ENCODE measurements at regions not wholly inside any gene's neighbourhood (a gene's known extent, or its start where the extent isn't known, plus 50 kb on each side); places are given as distances from the start of the nearest gene placed in this dataset.
A peak's percentile ranks its signal among the peaks of the same experiment; 100 is the strongest.

DNA sequence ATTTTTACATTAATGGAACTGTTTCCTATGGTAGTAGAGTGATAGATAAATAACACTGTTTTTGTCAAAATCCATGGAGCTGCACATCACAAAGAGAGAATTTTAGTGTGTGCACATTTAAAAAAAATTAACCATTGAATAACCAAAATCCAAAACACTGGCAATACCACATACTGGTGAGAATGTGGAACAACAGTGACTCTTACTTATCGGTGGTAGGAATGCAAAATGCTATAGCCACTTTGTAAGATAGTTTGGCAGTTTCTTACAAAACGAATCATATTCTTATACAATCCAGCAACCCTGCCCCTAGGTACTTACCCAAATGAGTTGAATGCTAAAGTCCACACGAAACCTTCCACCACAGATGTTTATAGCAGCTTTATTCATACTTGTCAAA, 229.6 kb upstream of the GPR101 start:
- Mint-ChIP-seq H3K27ac (no peak overlapping the region), H3K27me3 (ENCODE audit: low read depth) (no peaks in the 10 kb centered on the region), H3K4me3 (no peak overlapping the region), H3K36me3 (ENCODE audit: low read depth) (no peaks in the 10 kb centered on the region), H3K9me3 (peaks cover 3% of the 10 kb centered on the region), H3K4me1 (no peaks in the 10 kb centered on the region)
- TF ChIP-seq, protein P1, sequence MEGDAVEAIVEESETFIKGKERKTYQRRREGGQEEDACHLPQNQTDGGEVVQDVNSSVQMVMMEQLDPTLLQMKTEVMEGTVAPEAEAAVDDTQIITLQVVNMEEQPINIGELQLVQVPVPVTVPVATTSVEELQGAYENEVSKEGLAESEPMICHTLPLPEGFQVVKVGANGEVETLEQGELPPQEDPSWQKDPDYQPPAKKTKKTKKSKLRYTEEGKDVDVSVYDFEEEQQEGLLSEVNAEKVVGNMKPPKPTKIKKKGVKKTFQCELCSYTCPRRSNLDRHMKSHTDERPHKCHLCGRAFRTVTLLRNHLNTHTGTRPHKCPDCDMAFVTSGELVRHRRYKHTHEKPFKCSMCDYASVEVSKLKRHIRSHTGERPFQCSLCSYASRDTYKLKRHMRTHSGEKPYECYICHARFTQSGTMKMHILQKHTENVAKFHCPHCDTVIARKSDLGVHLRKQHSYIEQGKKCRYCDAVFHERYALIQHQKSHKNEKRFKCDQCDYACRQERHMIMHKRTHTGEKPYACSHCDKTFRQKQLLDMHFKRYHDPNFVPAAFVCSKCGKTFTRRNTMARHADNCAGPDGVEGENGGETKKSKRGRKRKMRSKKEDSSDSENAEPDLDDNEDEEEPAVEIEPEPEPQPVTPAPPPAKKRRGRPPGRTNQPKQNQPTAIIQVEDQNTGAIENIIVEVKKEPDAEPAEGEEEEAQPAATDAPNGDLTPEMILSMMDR (IDR thresholded peaks at IDR 0.05; ENCODE audit: unreplicated experiment in 3 of 3): no peak

DNA sequence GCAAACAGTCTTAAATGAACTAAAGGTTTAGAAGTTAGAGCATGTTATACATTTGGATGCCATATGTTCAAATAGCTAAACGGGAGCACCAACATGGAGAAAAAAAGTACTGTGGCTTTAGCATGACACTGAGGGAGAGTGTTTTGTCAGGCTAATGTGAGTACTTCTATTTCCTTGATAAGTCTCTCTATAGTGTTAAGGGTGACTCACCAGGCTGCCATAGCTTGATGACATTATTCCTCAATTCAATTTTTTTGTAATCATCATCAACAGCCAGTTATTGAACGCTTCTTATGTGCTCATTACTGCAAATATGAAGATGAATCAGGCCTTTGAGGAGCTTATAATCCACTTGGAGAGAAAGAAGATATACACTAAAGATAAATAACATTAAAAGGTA, 211.4 kb upstream of the GPR101 start:
- Mint-ChIP-seq H3K4me1 (no peaks in the 10 kb centered on the region), H3K4me3 (no peak overlapping the region), H3K9me3 (peaks cover 12% of the 10 kb centered on the region), H3K27me3 (ENCODE audit: low read depth) (no peaks in the 10 kb centered on the region), H3K27ac (no peak overlapping the region), H3K36me3 (ENCODE audit: low read depth) (no peaks in the 10 kb centered on the region)
- TF ChIP-seq, protein P1 (IDR thresholded peaks at IDR 0.05; ENCODE audit: unreplicated experiment in 3 of 3): no peak

- H3K9me3 Mint-ChIP-seq: peaks cover 6% of the 10 kb centered on the region
- H3K4me1 Mint-ChIP-seq: peaks cover 18% of the 10 kb centered on the region
- no peaks in the 10 kb centered on the region for H3K27me3 Mint-ChIP-seq (ENCODE audit: low read depth)
- no peaks in the 10 kb centered on the region for H3K36me3 Mint-ChIP-seq (ENCODE audit: low read depth)
- H3K4me3 Mint-ChIP-seq: no peak overlapping the region
- TF ChIP-seq, protein P1 (IDR thresholded peaks at IDR 0.05; ENCODE audit: unreplicated experiment in 3 of 3): no peak
- no peak overlapping the region for H3K27ac Mint-ChIP-seq
Measured at GRCh38 chrX:137236837-137237236, 203.0 kb upstream of the GPR101 start.

- peak overlapping the region in 1 of 3 experiments; percentile 22 for H3K27ac Mint-ChIP-seq
- peaks cover 18% of the 10 kb centered on the region for H3K4me1 Mint-ChIP-seq
- TF ChIP-seq, protein P1 (IDR thresholded peaks at IDR 0.05; ENCODE audit: unreplicated experiment in 3 of 3): no peak
- H3K27me3 Mint-ChIP-seq (ENCODE audit: low read depth): no peaks in the 10 kb centered on the region
- H3K4me3 Mint-ChIP-seq: no peak overlapping the region
- H3K9me3 Mint-ChIP-seq: peaks cover 4% of the 10 kb centered on the region
- H3K36me3 Mint-ChIP-seq (ENCODE audit: low read depth): no peaks in the 10 kb centered on the region
Measured at GRCh38 chrX:137234651-137235402, 201.0 kb upstream of the GPR101 start.

DNA sequence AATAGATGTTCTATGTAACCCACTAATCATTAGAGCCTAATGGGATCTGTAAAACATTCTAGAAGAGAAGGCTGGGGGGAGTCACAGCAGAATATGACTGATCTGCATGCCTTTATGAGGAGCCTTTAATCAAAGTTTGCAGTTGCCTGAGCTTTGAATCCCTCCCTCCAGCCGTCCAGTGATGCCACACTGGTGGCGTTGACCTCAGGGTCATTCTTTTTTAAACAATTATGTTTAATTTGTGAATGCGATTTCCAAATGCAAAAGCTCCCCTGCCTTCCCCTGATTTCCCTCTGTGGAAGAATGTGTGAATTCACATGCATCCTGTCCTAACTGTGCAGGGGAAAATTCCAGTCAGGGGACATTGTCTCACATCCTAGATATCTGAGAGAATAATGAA, 199.7 kb upstream of the GPR101 start:
- Mint-ChIP-seq H3K9me3 (peaks cover 4% of the 10 kb centered on the region), H3K27ac (no peak overlapping the region), H3K36me3 (ENCODE audit: low read depth) (no peaks in the 10 kb centered on the region), H3K4me1 (peaks cover 18% of the 10 kb centered on the region), H3K4me3 (no peak overlapping the region), H3K27me3 (ENCODE audit: low read depth) (no peaks in the 10 kb centered on the region)
- TF ChIP-seq, protein P1 (IDR thresholded peaks at IDR 0.05; ENCODE audit: unreplicated experiment in 3 of 3): no peak

- Mint-ChIP-seq H3K4me1 (peaks cover 9% of the 10 kb centered on the region), H3K4me3 (peak overlapping the region in 1 of 3 experiments; percentile 40), H3K27ac (peak overlapping the region in 2 of 3 experiments; percentile 71 to 78)
Measured at GRCh38 chrX:137227151-137227550, 193.4 kb upstream of the GPR101 start.

More at GRCh38 chrX:137227151-137227550, 193.4 kb upstream of the GPR101 start:
- TF ChIP-seq, protein P1 (IDR thresholded peaks at IDR 0.05; ENCODE audit: unreplicated experiment in 3 of 3): no peak
- H3K36me3 Mint-ChIP-seq (ENCODE audit: low read depth): no peaks in the 10 kb centered on the region
- H3K27me3 Mint-ChIP-seq (ENCODE audit: low read depth): no peaks in the 10 kb centered on the region
- H3K9me3 Mint-ChIP-seq: peaks cover 11% of the 10 kb centered on the region
